IMR-90 (cell line): ENCODE measurements at regions not wholly inside any gene's neighbourhood (a gene's known extent, or its start where the extent isn't known, plus 50 kb on each side); places are given as distances from the start of the nearest gene placed in this dataset.
"Not testable (repeated sequence)": the region's sequence is repeated elsewhere in the genome, so short reads cannot be mapped to it uniquely, and the experiment has no call there.

ENCODE experiments used
- POLR2A ChIP-seq: IDR thresholded peaks from 2 replicates; pipeline ENCODE4 v1.6.1; 2012; ENCODE audit warnings: mild to moderate bottlenecking, low read depth, low read length
- TF ChIP-seq, protein P1 (sequence below): conservative IDR thresholded peaks from 2 replicates; pipeline ENCODE4 v1.5.1; 2012; ENCODE audit warnings: mild to moderate bottlenecking, low read depth, low read length, improper control_type of control experiment

DNA sequence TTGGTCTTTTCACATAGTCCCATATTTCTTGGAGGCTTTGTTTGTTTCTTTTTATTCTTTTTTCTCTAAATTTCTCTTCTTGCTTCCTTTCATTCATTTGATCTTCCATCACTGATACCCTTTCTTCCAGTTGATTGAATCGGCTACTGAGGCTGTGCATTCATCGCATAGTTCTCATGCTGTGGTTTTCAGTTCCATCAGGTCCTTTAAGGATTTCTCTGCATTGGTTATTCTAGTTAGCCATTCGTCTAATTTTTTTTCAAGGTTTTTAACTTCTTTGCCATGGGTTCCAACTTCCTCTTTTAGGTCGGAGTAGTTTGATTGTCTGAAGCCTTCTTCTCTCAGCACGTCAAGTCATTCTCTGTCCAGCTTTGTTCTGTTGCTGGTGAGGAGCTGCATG is 342.4 kb downstream of the DCHS2 start:
- TF ChIP-seq, protein P1, sequence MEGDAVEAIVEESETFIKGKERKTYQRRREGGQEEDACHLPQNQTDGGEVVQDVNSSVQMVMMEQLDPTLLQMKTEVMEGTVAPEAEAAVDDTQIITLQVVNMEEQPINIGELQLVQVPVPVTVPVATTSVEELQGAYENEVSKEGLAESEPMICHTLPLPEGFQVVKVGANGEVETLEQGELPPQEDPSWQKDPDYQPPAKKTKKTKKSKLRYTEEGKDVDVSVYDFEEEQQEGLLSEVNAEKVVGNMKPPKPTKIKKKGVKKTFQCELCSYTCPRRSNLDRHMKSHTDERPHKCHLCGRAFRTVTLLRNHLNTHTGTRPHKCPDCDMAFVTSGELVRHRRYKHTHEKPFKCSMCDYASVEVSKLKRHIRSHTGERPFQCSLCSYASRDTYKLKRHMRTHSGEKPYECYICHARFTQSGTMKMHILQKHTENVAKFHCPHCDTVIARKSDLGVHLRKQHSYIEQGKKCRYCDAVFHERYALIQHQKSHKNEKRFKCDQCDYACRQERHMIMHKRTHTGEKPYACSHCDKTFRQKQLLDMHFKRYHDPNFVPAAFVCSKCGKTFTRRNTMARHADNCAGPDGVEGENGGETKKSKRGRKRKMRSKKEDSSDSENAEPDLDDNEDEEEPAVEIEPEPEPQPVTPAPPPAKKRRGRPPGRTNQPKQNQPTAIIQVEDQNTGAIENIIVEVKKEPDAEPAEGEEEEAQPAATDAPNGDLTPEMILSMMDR: not testable (repeated sequence)
- TF ChIP-seq POLR2A: not testable (repeated sequence)
